Neuronal stem cell (in vitro differentiated cells): ENCODE measurements at regions not wholly inside any gene's neighbourhood (a gene's known extent, or its start where the extent isn't known, plus 50 kb on each side); places are given as distances from the start of the nearest gene placed in this dataset.

Source experiments
- DNase-seq: peaks from one replicate; pipeline ENCODE4 v3.0.0-alpha.2; 2013; ENCODE audit warnings: low spot score
- H2AFZ ChIP-seq: one replicate; pipeline ENCODE4 v1.6.1; 2013; ENCODE audit warnings: mild to moderate bottlenecking, low read length, inconsistent platforms
- H2AK5ac ChIP-seq: 2 replicates; pipeline ENCODE4 v1.6.1; 2013; ENCODE audit warnings: low read depth, mild to moderate bottlenecking, inconsistent platforms, low read length, moderate library complexity, mixed read lengths
- H2BK120ac ChIP-seq: 2 replicates; pipeline ENCODE4 v1.6.1; 2013; ENCODE audit warnings: low read depth, mild to moderate bottlenecking, inconsistent platforms, low read length, moderate library complexity, mixed read lengths
- H2BK12ac ChIP-seq: one replicate; pipeline ENCODE4 v1.6.1; 2013; ENCODE audit warnings: low read length, inconsistent platforms
- H2BK15ac ChIP-seq: 2 replicates; pipeline ENCODE4 v1.6.1; 2013; ENCODE audit warnings: mild to moderate bottlenecking, low read length, inconsistent platforms, mixed read lengths
- H2BK5ac ChIP-seq: one replicate; pipeline ENCODE4 v1.6.1; 2013; ENCODE audit warnings: inconsistent platforms, mild to moderate bottlenecking, low read length, moderate library complexity
- H3K14ac ChIP-seq: one replicate; pipeline ENCODE4 v1.6.1; 2013; ENCODE audit warnings: low read length, inconsistent platforms
- H3K18ac ChIP-seq: 2 replicates; pipeline ENCODE4 v1.6.1; 2013; ENCODE audit warnings: low read length, inconsistent platforms
- H3K23ac ChIP-seq: 2 replicates; pipeline ENCODE4 v1.6.1; 2013; ENCODE audit warnings: low read depth, mild to moderate bottlenecking, mixed read lengths, low read length, inconsistent platforms; ENCODE audit not compliant: poor library complexity
- H3K27ac ChIP-seq: replicated peaks from 3 replicates; pipeline ENCODE4 v1.5.1; 2013; ENCODE audit warnings: low read length, inconsistent platforms
- H3K27me3 ChIP-seq, 3 experiments: 2 replicates each; pipeline ENCODE4 v1.6.1; 2013; ENCODE audit warnings: low read length in 3 of 3, mild to moderate bottlenecking in 2 of 3, inconsistent platforms in 1 of 3, low read depth in 1 of 3, mixed read lengths in 1 of 3, moderate library complexity in 1 of 3; ENCODE audit not compliant: control insufficient read depth in 3 of 3, insufficient read depth in 3 of 3
- H3K36me3 ChIP-seq, 2 donors: replicated peaks in 1 of 2; 2 replicates each; pipeline ENCODE4 v1.6.1; 2013; ENCODE audit warnings: low read length in 2 of 2; ENCODE audit not compliant: control insufficient read depth in 2 of 2, insufficient read depth in 2 of 2
- H3K4ac ChIP-seq: 2 replicates; pipeline ENCODE4 v1.6.1; 2013; ENCODE audit warnings: inconsistent platforms, mild to moderate bottlenecking, low read length, moderate library complexity
- H3K4me1 ChIP-seq, 2 donors: 1 replicate in 1 of 2; 2 replicates in 1 of 2; pipeline ENCODE4 v1.6.1; 2013; ENCODE audit warnings: low read length in 2 of 2, low read depth in 1 of 2; ENCODE audit not compliant: control insufficient read depth in 2 of 2, insufficient read depth in 1 of 2
- H3K4me2 ChIP-seq: one replicate; pipeline ENCODE4 v1.6.1; 2013; ENCODE audit warnings: mild to moderate bottlenecking, low read length, inconsistent platforms; ENCODE audit not compliant: insufficient read depth, poor library complexity, severe bottlenecking
- H3K4me3 ChIP-seq, 2 donors: 2 replicates each; pipeline ENCODE4 v1.5.1; 2013; ENCODE audit warnings: low read length in 2 of 2, mild to moderate bottlenecking in 2 of 2, inconsistent platforms in 1 of 2, moderate library complexity in 1 of 2
- H3K79me1 ChIP-seq: one replicate; pipeline ENCODE4 v1.6.1; 2013; ENCODE audit warnings: low read depth, mild to moderate bottlenecking, inconsistent platforms, low read length, moderate library complexity
- H3K9ac ChIP-seq: one replicate; pipeline ENCODE4 v1.6.1; 2013; ENCODE audit warnings: mild to moderate bottlenecking, low read depth, low read length, inconsistent platforms; ENCODE audit not compliant: poor library complexity
- H3K9me3 ChIP-seq, 2 donors: replicated peaks in 1 of 2; 2 replicates each; pipeline versions ENCODE3 to v1.6.1; 2013; ENCODE audit warnings: low read length in 2 of 2, mild to moderate bottlenecking in 2 of 2, inconsistent platforms in 1 of 2, low read depth in 1 of 2, mixed read lengths in 1 of 2, moderate library complexity in 1 of 2; ENCODE audit not compliant: control insufficient read depth in 2 of 2, insufficient read depth in 1 of 2
- H4K8ac ChIP-seq: one replicate; pipeline ENCODE4 v1.6.1; 2013; ENCODE audit warnings: low read depth, mild to moderate bottlenecking, inconsistent platforms, low read length, moderate library complexity
- H4K91ac ChIP-seq: one replicate; pipeline ENCODE4 v1.6.1; 2013; ENCODE audit warnings: low read length, low read depth, mild to moderate bottlenecking, inconsistent platforms; ENCODE audit not compliant: poor library complexity
- WGBS, 2 donors: extraction: QIAGEN DNeasy Blood & Tissue Kit; methylation state at CpG; one replicate each; pipeline ENCODE4 v1.1.7; 2013; ENCODE audit warnings: missing lambda C conversion rate in 2 of 2, mixed read lengths in 1 of 2; ENCODE audit not compliant: insufficient read length in 2 of 2, insufficient replicate concordance in 1 of 2; ENCODE audit errors: extremely low coverage in 2 of 2; 5-methylcytosine and 5-hydroxymethylcytosine counted together

DNA sequence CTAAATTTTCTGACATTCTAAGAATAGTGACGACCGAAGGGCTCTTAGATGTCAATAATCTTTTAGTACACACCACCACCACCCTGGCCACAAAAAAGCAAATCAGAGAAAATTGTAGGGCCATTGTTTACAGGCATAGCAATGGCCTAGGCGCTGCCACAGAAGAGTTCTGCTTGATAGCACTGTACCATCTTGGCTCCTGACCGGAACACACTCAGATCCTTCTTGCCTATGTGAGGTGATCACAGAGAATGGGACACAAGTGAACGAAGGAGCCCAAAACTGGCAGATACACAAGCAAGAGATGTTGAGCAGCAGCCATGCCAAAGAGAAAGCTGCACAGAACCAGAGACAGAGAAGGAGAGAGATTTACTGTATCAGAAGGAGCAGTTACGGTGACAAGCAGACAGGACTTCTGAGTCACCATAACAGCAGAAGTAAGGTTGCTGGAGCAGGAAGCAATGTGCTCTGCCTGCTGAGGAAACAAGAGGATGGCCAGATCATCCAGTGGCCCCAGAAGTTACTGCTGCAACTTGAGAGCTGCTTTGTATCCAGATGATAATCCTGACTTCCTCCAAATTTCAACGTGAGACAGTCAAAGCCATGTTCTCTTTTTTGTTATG is 105.2 kb downstream of the SLITRK6 start:
- no peak for DNase-seq
- no peaks in the 10 kb centered on the region for H3K36me3 ChIP-seq
- no peak overlapping the region for H3K4me2 ChIP-seq
- H4K91ac ChIP-seq = no peak overlapping the region
- H3K79me1 ChIP-seq = no peaks in the 10 kb centered on the region
- no peak overlapping the region for H3K4me3 ChIP-seq
- no peaks in the 10 kb centered on the region for H3K9me3 ChIP-seq
- H3K9ac ChIP-seq = no peak overlapping the region
- H2BK5ac ChIP-seq = no peak overlapping the region
- H3K23ac ChIP-seq = no peak overlapping the region
- H3K18ac ChIP-seq = no peak overlapping the region
- H3K27ac ChIP-seq = no peak overlapping the region
- H4K8ac ChIP-seq = no peak overlapping the region
- WGBS, 2 donors = no CpG with 5 or more reads among the region's 7 CpGs
- no peak overlapping the region for H2BK15ac ChIP-seq
- no peak overlapping the region for H2BK120ac ChIP-seq
- peak overlapping the region; percentile 71 for H2AFZ ChIP-seq
- H3K4ac ChIP-seq = no peak overlapping the region
- H2BK12ac ChIP-seq = no peak overlapping the region
- H3K4me1 ChIP-seq = no peaks in the 10 kb centered on the region
- no peak overlapping the region for H3K14ac ChIP-seq
- H3K27me3 ChIP-seq = no peaks in the 10 kb centered on the region
- H2AK5ac ChIP-seq = no peak overlapping the region

GRCh38 chr13:85690368-85690767 is 108.9 kb downstream of the SLITRK6 start:
- Histone ChIP-seq H3K4me1 (no peaks in the 10 kb centered on the region), H2AFZ (no peak overlapping the region), H3K23ac (no peak overlapping the region), H2BK12ac (no peak overlapping the region), H3K9ac (no peak overlapping the region), H3K36me3 (no peaks in the 10 kb centered on the region), H3K79me1 (no peaks in the 10 kb centered on the region), H2AK5ac (no peak overlapping the region), H3K4ac (no peak overlapping the region), H3K4me2 (no peak overlapping the region), H3K9me3 (no peaks in the 10 kb centered on the region), H2BK120ac (no peak overlapping the region), H3K27ac (no peak overlapping the region), H4K8ac (no peak overlapping the region), H3K27me3 (no peaks in the 10 kb centered on the region), H2BK15ac (no peak overlapping the region), H3K18ac (no peak overlapping the region), H3K14ac (no peak overlapping the region), H4K91ac (no peak overlapping the region), H3K4me3 (no peak overlapping the region), H2BK5ac (no peak overlapping the region)
- WGBS, 2 donors = 100% methylated on average over 1 of the region's 1 CpG
- no peak for DNase-seq

DNA sequence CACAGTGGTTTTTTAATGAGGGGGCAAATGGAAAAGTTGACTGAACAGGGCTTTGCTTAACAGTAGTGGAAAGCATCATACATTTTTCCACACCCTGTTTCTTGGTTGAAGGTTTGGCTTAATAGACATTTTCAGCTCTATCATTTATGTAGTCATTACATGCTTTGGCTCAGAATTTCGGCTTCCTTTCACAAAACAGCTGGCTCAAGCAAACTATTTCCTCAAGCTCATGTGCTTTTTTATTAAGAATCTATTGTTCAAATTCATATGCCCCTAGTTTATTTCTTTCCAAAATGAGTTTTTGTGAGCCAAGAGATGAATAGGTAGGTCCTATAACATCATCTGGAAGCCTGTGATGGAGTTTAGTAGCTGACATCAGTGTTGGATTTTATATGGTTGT is 113.8 kb downstream of the SLITRK6 start:
- no peak overlapping the region for H2AFZ ChIP-seq
- H3K4me2 ChIP-seq = no peak overlapping the region
- H3K4me1 ChIP-seq = no peaks in the 10 kb centered on the region
- DNase-seq = no peak
- no peak overlapping the region for H4K91ac ChIP-seq
- H3K9me3 ChIP-seq = no peaks in the 10 kb centered on the region
- no peaks in the 10 kb centered on the region for H3K36me3 ChIP-seq
- H3K9ac ChIP-seq = no peak overlapping the region
- H3K27ac ChIP-seq = no peak overlapping the region
- no peak overlapping the region for H2BK5ac ChIP-seq
- H2BK12ac ChIP-seq = no peak overlapping the region
- H3K4me3 ChIP-seq = no peak overlapping the region
- H3K4ac ChIP-seq = no peak overlapping the region
- H3K18ac ChIP-seq = no peak overlapping the region
- H3K23ac ChIP-seq = no peak overlapping the region
- no peaks in the 10 kb centered on the region for H3K79me1 ChIP-seq
- no peak overlapping the region for H2BK120ac ChIP-seq
- H2AK5ac ChIP-seq = no peak overlapping the region
- no CpG with 5 or more reads among the region's 1 CpG for WGBS, 2 donors
- H3K14ac ChIP-seq = no peak overlapping the region
- H2BK15ac ChIP-seq = no peak overlapping the region
- no peaks in the 10 kb centered on the region for H3K27me3 ChIP-seq
- H4K8ac ChIP-seq = no peak overlapping the region

DNA sequence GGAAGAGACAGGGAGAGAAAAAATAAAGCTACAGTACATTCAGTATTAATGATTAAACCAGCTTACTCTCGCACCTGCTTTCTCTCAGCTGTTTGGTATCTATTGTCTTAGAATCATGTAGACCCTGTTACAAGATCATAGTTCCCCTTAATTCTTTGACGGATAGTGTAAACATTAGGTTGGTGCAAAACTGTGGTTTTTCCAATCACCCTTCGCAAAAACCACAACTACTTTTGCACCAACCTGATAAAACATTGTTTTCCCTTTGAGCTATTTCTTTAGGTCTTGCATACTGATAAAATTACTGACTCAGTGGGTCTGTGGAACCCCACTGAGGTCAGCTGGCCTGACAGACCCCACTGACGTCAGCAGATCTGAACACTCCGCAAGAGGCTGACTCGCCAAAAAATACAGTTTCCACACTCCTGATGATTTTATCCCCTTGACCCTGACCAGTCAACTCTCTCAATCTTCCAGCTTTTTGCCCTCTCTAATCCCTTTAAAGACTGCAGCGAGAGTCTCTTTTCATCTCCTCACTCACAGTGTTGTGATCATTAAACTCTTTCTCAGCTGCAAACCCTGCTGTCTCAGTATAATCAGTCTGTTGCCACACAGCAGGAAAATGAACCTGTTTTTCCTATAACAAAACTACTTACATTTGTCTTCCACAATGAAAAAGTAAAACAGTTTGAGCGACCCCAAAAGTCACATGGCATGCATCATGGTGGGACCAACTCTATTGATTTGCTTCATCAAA is 123.9 kb downstream of the SLITRK6 start:
- no peak overlapping the region for H2AFZ ChIP-seq
- no peaks in the 10 kb centered on the region for H3K36me3 ChIP-seq
- DNase-seq = no peak
- H3K4ac ChIP-seq = no peak overlapping the region
- no peak overlapping the region for H2BK120ac ChIP-seq
- H3K4me1 ChIP-seq = no peaks in the 10 kb centered on the region
- no peak overlapping the region for H4K91ac ChIP-seq
- no CpG with 5 or more reads among the region's 8 CpGs for WGBS, 2 donors
- no peak overlapping the region for H3K9ac ChIP-seq
- no peak overlapping the region for H2BK5ac ChIP-seq
- no peak overlapping the region for H2BK12ac ChIP-seq
- H3K9me3 ChIP-seq = peaks cover 0 to 7% of the 10 kb centered on the region in 2 donors
- no peaks in the 10 kb centered on the region for H3K79me1 ChIP-seq
- no peak overlapping the region for H4K8ac ChIP-seq
- H3K27ac ChIP-seq = no peak overlapping the region
- H3K4me2 ChIP-seq = no peak overlapping the region
- no peak overlapping the region for H3K23ac ChIP-seq
- H3K27me3 ChIP-seq = no peaks in the 10 kb centered on the region
- no peak overlapping the region for H3K4me3 ChIP-seq
- no peak overlapping the region for H2BK15ac ChIP-seq
- H3K18ac ChIP-seq = no peak overlapping the region
- H2AK5ac ChIP-seq = no peak overlapping the region
- no peak overlapping the region for H3K14ac ChIP-seq
